SK-N-MC (cell line): ENCODE measurements at regions not wholly inside any gene's neighbourhood (a gene's known extent, or its start where the extent isn't known, plus 50 kb on each side); places are given as distances from the start of the nearest gene placed in this dataset.

Experiments used
- DNase-seq: peaks from one replicate; pipeline ENCODE4 v3.0.0-alpha.2; 2011; ENCODE audit warnings: low read depth, low spot score
- H3K27ac ChIP-seq: fragments of 200-600 bp; sonication (generic); 2 replicates; pipeline ENCODE4 v1.5.1; 2016; ENCODE audit warnings: mixed run types
- H3K36me3 ChIP-seq: fragments of 200-600 bp; sonication (generic); 2 replicates; pipeline ENCODE4 v1.6.1; 2017; ENCODE audit warnings: antibody characterized with exemption, low read length, mixed read lengths; ENCODE audit not compliant: insufficient read depth
- H3K4me3 ChIP-seq: fragments of 200-600 bp; sonication (generic); 2 replicates; pipeline ENCODE4 v1.5.1; 2016
- H3K9ac ChIP-seq: fragments of 200-600 bp; sonication (generic); 2 replicates; pipeline ENCODE4 v1.8.0; 2017; ENCODE audit warnings: mixed run types, mixed read lengths; ENCODE audit not compliant: insufficient read length
- H3K9me3 ChIP-seq: fragments of 200-600 bp; sonication (generic); 2 replicates; pipeline ENCODE4 v1.6.1; 2017; ENCODE audit warnings: low read depth, mild to moderate bottlenecking, antibody characterized with exemption, low read length, moderate library complexity, mixed read lengths
- EZH2 ChIP-seq: fragments of 200-600 bp; sonication (generic); IDR thresholded peaks from one replicate; pipeline ENCODE4 v1.6.1; 2017; ENCODE audit warnings: antibody characterized with exemption
- FOXP2 ChIP-seq: optimal IDR thresholded peaks from 2 replicates; pipeline ENCODE3; 2011; ENCODE audit warnings: mild to moderate bottlenecking, moderate library complexity; ENCODE audit not compliant: insufficient read depth; ENCODE audit errors: extremely low read length, control extremely low read depth
- POLR2AphosphoS5 ChIP-seq: IDR thresholded peaks from 2 replicates; pipeline ENCODE4 v1.6.1; 2012; ENCODE audit warnings: mild to moderate bottlenecking, low read depth, low read length, borderline replicate concordance

GRCh38 chr2:12424219-12424618, 292.5 kb upstream of the TRIB2 start:
- DNase-seq = no peak
- H3K9me3 ChIP-seq = no peaks in the 10 kb centered on the region
- H3K4me3 ChIP-seq = no peak overlapping the region
- H3K36me3 ChIP-seq = no peaks in the 10 kb centered on the region
- H3K27ac ChIP-seq = no peak overlapping the region
- no peak overlapping the region for H3K9ac ChIP-seq
- TF ChIP-seq EZH2 (no peak), POLR2AphosphoS5 (no peak), FOXP2 (no peak)

GRCh38 chr2:12424809-12425208, 291.9 kb upstream of the TRIB2 start:
- no peaks in the 10 kb centered on the region for H3K9me3 ChIP-seq
- no peak for TF ChIP-seq POLR2AphosphoS5
- no peak for TF ChIP-seq EZH2
- no peak for TF ChIP-seq FOXP2
- DNase-seq = no peak
- no peak overlapping the region for H3K9ac ChIP-seq
- no peak overlapping the region for H3K27ac ChIP-seq
- H3K4me3 ChIP-seq = no peak overlapping the region
- no peaks in the 10 kb centered on the region for H3K36me3 ChIP-seq

GRCh38 chr2:12428324-12428723, 288.4 kb upstream of the TRIB2 start:
- Histone ChIP-seq H3K9ac (no peak overlapping the region), H3K27ac (peak overlapping the region; percentile 91)
- DNase-seq = no peak

GRCh38 chr2:12428786-12429185, 287.9 kb upstream of the TRIB2 start:
- Histone ChIP-seq H3K4me3 (peak overlapping the region; percentile 20), H3K9me3 (no peaks in the 10 kb centered on the region), H3K36me3 (no peaks in the 10 kb centered on the region), H3K9ac (no peak overlapping the region), H3K27ac (peak overlapping the region; percentile 91)
- TF ChIP-seq FOXP2 (no peak), EZH2 (no peak)
- peak; percentile 24 for DNase-seq

More at GRCh38 chr2:12428324-12428723, 288.4 kb upstream of the TRIB2 start:
- TF ChIP-seq EZH2 (no peak), POLR2AphosphoS5 (no peak), FOXP2 (no peak)
- Histone ChIP-seq H3K9me3 (no peaks in the 10 kb centered on the region), H3K4me3 (peak overlapping the region; percentile 20), H3K36me3 (no peaks in the 10 kb centered on the region)

- H3K27ac ChIP-seq = peak overlapping the region; percentile 91; the same call in 1 of the 2 replicates
These were observed 286.8 kb upstream of the TRIB2 start for GRCh38 chr2:12429779-12430406.

GRCh38 chr2:12430407-12431133, 286.2 kb upstream of the TRIB2 start:
- H3K9me3 ChIP-seq = no peaks in the 10 kb centered on the region
- H3K4me3 ChIP-seq = no peak overlapping the region
- no peak for DNase-seq
- no peaks in the 10 kb centered on the region for H3K36me3 ChIP-seq
- no peak for TF ChIP-seq FOXP2
- no peak for TF ChIP-seq POLR2AphosphoS5
- TF ChIP-seq EZH2 = no peak
- no peak overlapping the region for H3K27ac ChIP-seq
- no peak overlapping the region for H3K9ac ChIP-seq

More at GRCh38 chr2:12429779-12430406, 286.8 kb upstream of the TRIB2 start:
- no peaks in the 10 kb centered on the region for H3K36me3 ChIP-seq
- no peaks in the 10 kb centered on the region for H3K9me3 ChIP-seq
- H3K9ac ChIP-seq = no peak overlapping the region
- TF ChIP-seq FOXP2 (no peak), POLR2AphosphoS5 (no peak), EZH2 (no peak)
- no peak for DNase-seq
- no peak overlapping the region for H3K4me3 ChIP-seq

- no peak for DNase-seq
These were observed 283.6 kb upstream of the TRIB2 start for GRCh38 chr2:12432985-12433625.

GRCh38 chr2:12433626-12433990, 283.1 kb upstream of the TRIB2 start:
- no peak for DNase-seq
- Histone ChIP-seq H3K9ac (no peak overlapping the region), H3K36me3 (no peaks in the 10 kb centered on the region), H3K27ac (no peak overlapping the region), H3K9me3 (no peaks in the 10 kb centered on the region), H3K4me3 (no peak overlapping the region)
- TF ChIP-seq EZH2 (no peak), POLR2AphosphoS5 (no peak), FOXP2 (no peak)

More at GRCh38 chr2:12432985-12433625, 283.6 kb upstream of the TRIB2 start:
- no peaks in the 10 kb centered on the region for H3K36me3 ChIP-seq
- no peak overlapping the region for H3K4me3 ChIP-seq
- H3K9ac ChIP-seq = no peak overlapping the region
- TF ChIP-seq FOXP2 = no peak
- no peak for TF ChIP-seq EZH2
- TF ChIP-seq POLR2AphosphoS5 = no peak
- H3K27ac ChIP-seq = no peak overlapping the region
- H3K9me3 ChIP-seq = no peaks in the 10 kb centered on the region
